GM10266 (cell line): ENCODE measurements at regions not wholly inside any gene's neighbourhood (a gene's known extent, or its start where the extent isn't known, plus 50 kb on each side); places are given as distances from the start of the nearest gene placed in this dataset.
"Not testable (repeated sequence)": the region's sequence is repeated elsewhere in the genome, so short reads cannot be mapped to it uniquely, and the experiment has no call there.

ENCODE experiments used
- DNase-seq: peaks from one replicate; pipeline ENCODE4 v3.0.0; 2012; ENCODE audit errors: extremely low spot score
- CTCF ChIP-seq: IDR thresholded peaks from 2 replicates; pipeline ENCODE4 v1.5.1; 2012; ENCODE audit warnings: mild to moderate bottlenecking, low read depth; ENCODE audit not compliant: control insufficient read depth, insufficient read depth; ENCODE audit errors: missing control alignments

GRCh38 chr4:66741081-66741480, 804.2 kb downstream of the CENPC start:
- TF ChIP-seq CTCF, result no peak
- no peak for DNase-seq

GRCh38 chr4:66736606-66737005, 808.7 kb downstream of the CENPC start:
- no peak for DNase-seq
- TF ChIP-seq CTCF, result no peak

GRCh38 chr4:66728280-66728679, 817.0 kb downstream of the CENPC start:
- no peak for TF ChIP-seq CTCF
- no peak for DNase-seq

GRCh38 chr4:66712301-66712921, 832.9 kb downstream of the CENPC start:
- not testable (repeated sequence) for DNase-seq

- TF ChIP-seq CTCF, result no peak
- no peak for DNase-seq
Measured at GRCh38 chr4:66704243-66704642, 841.1 kb downstream of the CENPC start.

GRCh38 chr4:66694739-66695138, 850.6 kb downstream of the CENPC start:
- no peak for TF ChIP-seq CTCF
- no peak for DNase-seq

- no peak for TF ChIP-seq CTCF
- DNase-seq, result no peak
Measured at GRCh38 chr4:66693694-66694093, 851.6 kb downstream of the CENPC start.

GRCh38 chr4:66691101-66691500, 854.2 kb downstream of the CENPC start:
- DNase-seq, result no peak

More at GRCh38 chr4:66691101-66691500, 854.2 kb downstream of the CENPC start:
- TF ChIP-seq CTCF, result no peak
